K562 (cell line): ENCODE measurements at regions not wholly inside any gene's neighbourhood (a gene's known extent, or its start where the extent isn't known, plus 50 kb on each side); places are given as distances from the start of the nearest gene placed in this dataset.
A peak's percentile ranks its signal among the peaks of the same experiment; 100 is the strongest.

Experiments used
- ATAC-seq: fragments of 200-7000 bp; cut with Tn5 transposase; 3 replicates; pipeline ENCODE4 v1.9.1; 2020; ENCODE audit warnings: moderate library complexity
- BruUV-seq: library from RNA; stranded (reverse); fragments of 400-500 nt; replicated peaks from 2 replicates; lab custom pipeline; 2021; lab: Mats Ljungman, UMichigan
- CTCF ChIA-PET: fragments of 300-600 bp; formaldehyde crosslinking; extraction: SDS; loops from one replicate; lab custom pipeline; 2021; ENCODE audit warnings: low intra/inter-chr PET ratio; lab: Yijun Ruan, JAX
- POLR2A ChIA-PET: fragments of 300-600, 350-650 bp; sonication (Branson Sonifier 250); formaldehyde crosslinking; extraction: SDS; loops from one replicate; lab custom pipeline; 2021; ENCODE audit warnings: antibody characterized with exemption, inconsistent platforms; lab: Yijun Ruan, JAX
- DNase-seq, 4 experiments: peaks; one replicate each; pipeline versions ENCODE4 v3.0.0 to v3.0.0-alpha.2; 2011 to 2018; ENCODE audit warnings: low spot score in 3 of 4, mixed read lengths in 3 of 4; ENCODE audit errors: extremely low read depth in 1 of 4
- FAIRE-seq: peaks from 2 replicates; lab custom pipeline; 2011; peaks lifted over from hg19 to GRCh38; lab: Jason Lieb, UNC
- H2AFZ ChIP-seq: 2 replicates; pipeline ENCODE4 v1.6.0; 2011; ENCODE audit warnings: low read depth, low read length, control low read depth, inconsistent platforms
- H3K27ac ChIP-seq: fragments of 200-600 bp; 3 replicates; pipeline ENCODE4 v1.8.0; 2011; ENCODE audit warnings: low read depth, mild to moderate bottlenecking, control low read depth, inconsistent platforms, low read length, moderate library complexity, mixed read lengths; ENCODE audit errors: extremely low read depth
- H3K27me3 ChIP-seq, 2 experiments: fragments of 300-600 bp in 1 of 2; 2 replicates in 1 of 2; 3 replicates in 1 of 2; pipeline versions ENCODE4 v1.6.0 to v1.8.0; 2011; ENCODE audit warnings: inconsistent platforms in 2 of 2, low read length in 2 of 2, mild to moderate bottlenecking in 1 of 2, mixed read lengths in 1 of 2, moderate library complexity in 1 of 2; ENCODE audit not compliant: control insufficient read depth in 2 of 2, insufficient read depth in 2 of 2
- H3K36me3 ChIP-seq: fragments of 300-600 bp; 3 replicates; pipeline ENCODE4 v1.8.0; 2011; ENCODE audit warnings: mild to moderate bottlenecking, low read length, inconsistent platforms; ENCODE audit not compliant: control insufficient read depth, insufficient read depth
- H3K4me1 ChIP-seq, 2 experiments: fragments of 200-600 bp in 1 of 2; replicated peaks in 1 of 2; 2 replicates in 1 of 2; 3 replicates in 1 of 2; pipeline versions ENCODE4 v1.5.1 to v1.8.0; 2011; ENCODE audit warnings: inconsistent platforms in 2 of 2, low read length in 2 of 2, mild to moderate bottlenecking in 1 of 2, mixed read lengths in 1 of 2, moderate library complexity in 1 of 2; ENCODE audit not compliant: control insufficient read depth in 2 of 2, insufficient read depth in 2 of 2
- H3K4me2 ChIP-seq: 2 replicates; pipeline ENCODE4 v1.6.1; 2011; ENCODE audit warnings: low read length, control low read depth, inconsistent platforms, mixed read lengths; ENCODE audit not compliant: insufficient read depth
- H3K4me3 ChIP-seq: fragments of 200-600 bp; sonication (generic), shearing (Covaris generic); 2 replicates; pipeline ENCODE4 v1.5.1; 2016; ENCODE audit warnings: control low read depth, inconsistent platforms
- H3K79me2 ChIP-seq: fragments of 200-600 bp; 3 replicates; pipeline ENCODE4 v1.8.0; 2011; ENCODE audit warnings: low read length, inconsistent platforms; ENCODE audit not compliant: control insufficient read depth, insufficient read depth
- H3K9ac ChIP-seq, 2 experiments: 2 replicates each; pipeline versions ENCODE4 v1.6.0 to v1.6.1; 2011; ENCODE audit warnings: low read depth in 2 of 2, low read length in 2 of 2, control low read depth in 1 of 2, inconsistent platforms in 1 of 2, mild to moderate bottlenecking in 1 of 2, mixed read lengths in 1 of 2; ENCODE audit not compliant: insufficient read depth in 1 of 2
- H3K9me1 ChIP-seq: one replicate; pipeline ENCODE4 v1.6.0; 2011; ENCODE audit warnings: inconsistent platforms, mild to moderate bottlenecking, low read length, moderate library complexity; ENCODE audit not compliant: control insufficient read depth, insufficient read depth
- H3K9me3 ChIP-seq: replicated peaks from 2 replicates; pipeline ENCODE4 v1.5.1; 2011; ENCODE audit warnings: low read depth, low read length, inconsistent platforms; ENCODE audit not compliant: control insufficient read depth, insufficient read depth
- H4K20me1 ChIP-seq: replicated peaks from 2 replicates; pipeline ENCODE4 v1.6.1; 2011; ENCODE audit warnings: low read length, inconsistent platforms, mixed read lengths; ENCODE audit not compliant: control insufficient read depth, insufficient read depth
- ADNP ChIP-seq: fragments of 200-800 bp; sonication (Bioruptor generic); IDR thresholded peaks from 2 replicates; pipeline ENCODE4 v1.6.1; 2016; ENCODE audit warnings: missing genetic modification characterization, missing compliant biosample characterization
- ARID2 ChIP-seq: fragments of 450-650 bp; IDR thresholded peaks from 2 replicates; pipeline ENCODE4 v1.6.1; 2017; ENCODE audit warnings: antibody characterized with exemption, mild to moderate bottlenecking
- ESRRA ChIP-seq: fragments of 450-650 bp; IDR thresholded peaks from 2 replicates; pipeline ENCODE4 v1.6.1; 2014; ENCODE audit warnings: low read depth, mild to moderate bottlenecking, moderate library complexity, borderline replicate concordance
- FOXK2 ChIP-seq, 2 experiments: fragments of 450-650 bp; IDR thresholded peaks in 1 of 2; conservative IDR thresholded peaks in 1 of 2; 2 replicates each; pipeline ENCODE4 v1.6.1; 2016; ENCODE audit warnings: low read depth in 2 of 2, mild to moderate bottlenecking in 1 of 2
- HDAC2 ChIP-seq: fragments of 450-650 bp; IDR thresholded peaks from 2 replicates; pipeline ENCODE4 v1.6.1; 2016; ENCODE audit warnings: mild to moderate bottlenecking
- KDM1A ChIP-seq, 2 experiments: fragments of 450-650 bp; IDR thresholded peaks; 2 replicates each; pipeline ENCODE4 v1.6.1; 2016; ENCODE audit warnings: mild to moderate bottlenecking in 2 of 2
- PHF20 ChIP-seq: fragments of 450-650 bp; IDR thresholded peaks from 2 replicates; pipeline ENCODE4 v1.6.1; 2018; ENCODE audit not compliant: partially characterized antibody
- POU5F1 ChIP-seq: fragments of 150-350 bp; IDR thresholded peaks from 2 replicates; pipeline ENCODE4 v1.6.1; 2014; ENCODE audit warnings: borderline replicate concordance, low read length, low read depth, mild to moderate bottlenecking; ENCODE audit not compliant: partially characterized antibody
- RBM25 ChIP-seq: fragments of 200-400 bp; formaldehyde crosslinking; IDR thresholded peaks from 2 replicates; pipeline ENCODE4 v1.6.1; 2018; ENCODE audit warnings: low read length, low read depth, moderate library complexity; ENCODE audit not compliant: severe bottlenecking
- SMARCA5 ChIP-seq: fragments of 450-650 bp; IDR thresholded peaks from 2 replicates; pipeline ENCODE4 v1.6.1; 2016
- SPI1 ChIP-seq: IDR thresholded peaks from 2 replicates; pipeline ENCODE4 v1.6.1; 2011; ENCODE audit warnings: low read depth, low read length, control low read depth, borderline replicate concordance
- TGIF2 ChIP-seq: sonication (generic); formaldehyde crosslinking; IDR thresholded peaks from 2 replicates; pipeline ENCODE4 v1.8.1; 2022; ENCODE audit warnings: mild to moderate bottlenecking, missing genetic modification reagents, moderate library complexity
- TOE1 ChIP-seq, 2 experiments: fragments of 450-650 bp in 1 of 2; sonication (generic) in 1 of 2; formaldehyde crosslinking in 1 of 2; IDR thresholded peaks; 2 replicates each; pipeline versions ENCODE4 v1.7.1 to v1.8.0; 2016 to 2022; ENCODE audit warnings: borderline replicate concordance in 2 of 2, mild to moderate bottlenecking in 2 of 2, antibody characterized with exemption in 1 of 2, inconsistent platforms in 1 of 2, low read depth in 1 of 2, missing genetic modification reagents in 1 of 2, moderate library complexity in 1 of 2
- ZFP36 ChIP-seq: fragments of 150-350 bp; IDR thresholded peaks from 2 replicates; pipeline ENCODE4 v1.6.1; 2018; ENCODE audit warnings: low read length, low read depth; ENCODE audit not compliant: partially characterized antibody
- ZFX ChIP-seq: sonication (generic); formaldehyde crosslinking; IDR thresholded peaks from 2 replicates; pipeline ENCODE4 v1.8.0; 2022; ENCODE audit warnings: mild to moderate bottlenecking, missing genetic modification reagents, moderate library complexity
- ZNF224 ChIP-seq: sonication (generic); formaldehyde crosslinking; IDR thresholded peaks from 2 replicates; pipeline ENCODE4 v1.8.0; 2022; ENCODE audit warnings: mild to moderate bottlenecking, missing genetic modification reagents
- WGBS: fragments of 100-300 bp; shearing (Covaris generic); methylation state at CpG from one replicate; pipeline ENCODE4 v1.1.6; 2016; ENCODE audit warnings: low coverage, mixed read lengths; ENCODE audit not compliant: insufficient coverage; ENCODE audit errors: missing lambda C conversion rate; 5-methylcytosine and 5-hydroxymethylcytosine counted together
- in situ Hi-C: fragments of 300-500 bp; cut with MboI; formaldehyde crosslinking; loops from 4 replicates; pipeline ENCODE4 v1.15.0; 2018; ENCODE audit warnings: inconsistent platforms, mixed read lengths
- intact Hi-C: fragments of 100-400 bp; cut with micrococcal nuclease; formaldehyde crosslinking; loops from 2 replicates; pipeline ENCODE4 v1.14.2; 2022
- TF ChIP-seq, protein P1 (sequence below): fragments of 250-450 bp; sonication (Bioruptor Pico); IDR thresholded peaks from 2 replicates; pipeline ENCODE4 v1.4.0; 2020; ENCODE audit warnings: borderline replicate concordance
- TF ChIP-seq, protein P2 (sequence below): IDR thresholded peaks from 2 replicates; pipeline ENCODE4 v1.6.1; 2014; ENCODE audit warnings: antibody characterized with exemption

DNA sequence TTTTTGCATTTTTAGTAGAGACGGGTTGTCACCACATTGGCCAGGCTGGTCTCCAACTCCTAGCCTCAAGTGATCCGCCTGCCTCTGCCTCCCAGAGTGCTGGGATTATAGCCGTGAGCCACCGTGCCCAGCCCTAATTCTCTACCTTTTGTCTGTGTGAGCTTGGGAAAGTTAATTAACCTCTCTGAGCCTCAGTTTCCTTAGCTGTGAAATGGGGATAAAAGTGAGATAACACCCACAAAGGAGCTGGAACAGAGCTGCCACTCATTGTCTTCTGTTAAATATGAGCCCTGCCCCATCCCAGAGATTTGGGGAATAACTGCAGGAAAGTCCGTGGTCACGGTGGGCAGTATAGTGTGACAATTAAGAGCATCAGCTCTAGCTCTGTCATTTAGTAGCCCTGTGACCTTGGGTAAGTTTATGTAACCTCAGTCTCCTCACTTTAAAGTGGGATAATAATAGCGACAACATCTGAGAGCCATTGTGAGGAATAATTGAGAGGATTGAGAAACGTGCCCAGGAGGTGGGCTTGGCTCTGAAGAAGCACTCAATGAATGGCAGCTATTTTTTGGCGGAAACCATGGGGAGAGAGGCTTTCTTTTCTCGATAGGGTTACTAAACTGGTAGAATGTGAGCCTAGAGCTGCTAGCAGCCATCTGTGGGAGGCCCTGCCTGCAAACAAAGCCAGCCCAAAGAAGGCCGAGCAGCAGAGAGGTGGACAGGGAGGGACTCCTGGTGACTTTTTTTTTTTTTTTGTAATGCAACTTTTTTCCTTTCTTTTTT, 60.8 kb upstream of the MED13L start:
- Histone ChIP-seq H3K9ac (no peak overlapping the region), H3K4me1 (peaks cover 4 to 28% of the 10 kb centered on the region in 2 experiments; a peak in 4 of 5 replicates), H3K27me3 (no peaks in the 10 kb centered on the region), H3K9me3 (peaks cover 1% of the 10 kb centered on the region), H2AFZ (0 out of 2 replicates have a peak overlapping the region, but pooled peaks have one; percentile 37), H3K36me3 (no peaks in the 10 kb centered on the region), H3K79me2 (no peaks in the 10 kb centered on the region), H3K4me3 (no peak overlapping the region), H4K20me1 (no peaks in the 10 kb centered on the region), H3K27ac (no peak overlapping the region), H3K9me1 (no peaks in the 10 kb centered on the region), H3K4me2 (no peak overlapping the region)
- 80% methylated on average over 11 of the region's 11 CpGs for WGBS
- no peak for FAIRE-seq
- ATAC-seq = no peak
- CTCF ChIA-PET = no interaction called here
- intact Hi-C loops (no loop called here), in situ Hi-C loops (no loop called here)
- POLR2A ChIA-PET = interaction anchor here (0.8 kb wide), 1 partner anchor 16 kb away, joined by 5 read pairs; no protein-coding TSS in a partner anchor
- BruUV-seq = no TSS peak
- DNase-seq = no peak
- no peak for TF ChIP-seq TGIF2
- no peak for TF ChIP-seq SPI1
- TF ChIP-seq PHF20 = peak; percentile 48
- peak; percentile 44; the same call in 1 of the 2 replicates for TF ChIP-seq HDAC2
- TF ChIP-seq POU5F1 = no peak
- TF ChIP-seq FOXK2 (conservative IDR thresholded peaks at IDR 0.05 in 1 of 2, IDR thresholded peaks at IDR 0.05 in 1 of 2; ENCODE audit: low read depth in 2 of 2) = no peak
- 0 out of 2 replicates have a peak, but pooled peaks have one; percentile 14 for TF ChIP-seq ZFX (CRISPR knock-in tag)
- TF ChIP-seq, protein P1, sequence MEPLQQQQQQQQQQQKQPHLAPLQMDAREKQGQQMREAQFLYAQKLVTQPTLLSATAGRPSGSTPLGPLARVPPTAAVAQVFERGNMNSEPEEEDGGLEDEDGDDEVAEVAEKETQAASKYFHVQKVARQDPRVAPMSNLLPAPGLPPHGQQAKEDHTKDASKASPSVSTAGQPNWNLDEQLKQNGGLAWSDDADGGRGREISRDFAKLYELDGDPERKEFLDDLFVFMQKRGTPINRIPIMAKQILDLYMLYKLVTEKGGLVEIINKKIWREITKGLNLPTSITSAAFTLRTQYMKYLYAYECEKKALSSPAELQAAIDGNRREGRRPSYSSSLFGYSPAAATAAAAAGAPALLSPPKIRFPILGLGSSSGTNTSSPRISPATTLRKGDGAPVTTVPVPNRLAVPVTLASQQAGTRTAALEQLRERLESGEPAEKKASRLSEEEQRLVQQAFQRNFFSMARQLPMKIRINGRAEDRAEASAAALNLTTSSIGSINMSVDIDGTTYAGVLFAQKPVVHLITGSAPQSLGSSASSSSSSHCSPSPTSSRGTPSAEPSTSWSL (CRISPR knock-in tag) = no peak
- TF ChIP-seq KDM1A (IDR thresholded peaks at IDR 0.05) = peak; percentile 70 to 71
- peak; percentile 23 for TF ChIP-seq ZFP36
- TF ChIP-seq, protein P2, sequence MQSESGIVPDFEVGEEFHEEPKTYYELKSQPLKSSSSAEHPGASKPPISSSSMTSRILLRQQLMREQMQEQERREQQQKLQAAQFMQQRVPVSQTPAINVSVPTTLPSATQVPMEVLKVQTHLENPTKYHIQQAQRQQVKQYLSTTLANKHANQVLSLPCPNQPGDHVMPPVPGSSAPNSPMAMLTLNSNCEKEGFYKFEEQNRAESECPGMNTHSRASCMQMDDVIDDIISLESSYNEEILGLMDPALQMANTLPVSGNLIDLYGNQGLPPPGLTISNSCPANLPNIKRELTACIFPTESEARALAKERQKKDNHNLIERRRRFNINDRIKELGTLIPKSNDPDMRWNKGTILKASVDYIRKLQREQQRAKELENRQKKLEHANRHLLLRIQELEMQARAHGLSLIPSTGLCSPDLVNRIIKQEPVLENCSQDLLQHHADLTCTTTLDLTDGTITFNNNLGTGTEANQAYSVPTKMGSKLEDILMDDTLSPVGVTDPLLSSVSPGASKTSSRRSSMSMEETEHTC = no peak
- TF ChIP-seq ARID2 = no peak
- peak; percentile 79 for TF ChIP-seq ADNP (tag)
- TF ChIP-seq TOE1 (IDR thresholded peaks at IDR 0.05; ENCODE audit: borderline replicate concordance) = no peak
- TF ChIP-seq TOE1 (CRISPR knock-in tag; IDR thresholded peaks at IDR 0.05; ENCODE audit: borderline replicate concordance, low read depth) = no peak
- TF ChIP-seq RBM25 = peak; percentile 92
- peak; percentile 35; the same call in 1 of the 2 replicates for TF ChIP-seq ESRRA
- peak; percentile 69; the same call in 1 of the 2 replicates for TF ChIP-seq SMARCA5
- no peak for TF ChIP-seq ZNF224
